ENCODE measurements at regions not wholly inside any gene's neighbourhood (a gene's known extent, or its start where the extent isn't known, plus 50 kb on each side); places are given as distances from the start of the nearest gene placed in this dataset.

- H3K27ac ChIP-seq (ENCODE audit: insufficient read depth, low read length), result no peak overlapping the region
- no peak overlapping the region for H3K9ac ChIP-seq (ENCODE audit: low read depth, low read length)
- POLR2A ChIA-PET (ENCODE audit: unreplicated experiment), result no interaction called here
- H4K20me1 ChIP-seq (ENCODE audit: insufficient read depth, low read length), result no peaks in the 10 kb centered on the region
- H3K9me3 ChIP-seq (ENCODE audit: control insufficient read depth, insufficient read depth, low read length), result no peaks in the 10 kb centered on the region
- H4K8ac ChIP-seq (ENCODE audit: low read depth in 2 of 2, low read length in 2 of 2), result no peak overlapping the region
- H3K4me2 ChIP-seq (ENCODE audit: low read depth, low read length), result no peak overlapping the region
- no peak overlapping the region for H4K91ac ChIP-seq (ENCODE audit: insufficient read depth, low read depth, low read length)
- H4K5ac ChIP-seq (ENCODE audit: low read depth, low read length), result no peak overlapping the region
- H2BK15ac ChIP-seq (ENCODE audit: low read depth, low read length), result no peak overlapping the region
- H3K9me1 ChIP-seq (ENCODE audit: insufficient read depth, low read length), result peaks cover 7% of the 10 kb centered on the region
- H2AK9ac ChIP-seq (replicated peaks; ENCODE audit: low read depth, low read length, poor library complexity), result no peak overlapping the region
- 0% methylated on average over 1 of the region's 4 CpGs; no CpG with 5 or more reads in 1 of the 2 experiments for WGBS, 2 experiments (ENCODE audit: extremely low coverage in 2 of 2, insufficient read length in 1 of 2)
- CTCF ChIA-PET, result interaction anchor here (0.6 kb wide), 6 partner anchors 31 to 436 kb away, joined by 3 to 7 read pairs (median 4); no protein-coding TSS in a partner anchor
- no peak overlapping the region for H3K18ac ChIP-seq (ENCODE audit: low read depth, low read length)
- H2BK120ac ChIP-seq (ENCODE audit: low read depth, low read length), result no peak overlapping the region
- ATAC-seq (ENCODE audit: low read depth) (peak; percentile 61), DNase-seq (peak; percentile 93)
- no peaks in the 10 kb centered on the region for H3K79me1 ChIP-seq (ENCODE audit: low read depth in 1 of 2, low read length in 2 of 2)
- 0 out of 2 replicates have a peak overlapping the region, but pooled peaks have one; percentile 0 for H3K14ac ChIP-seq (replicated peaks; ENCODE audit: low read depth, low read length)
- H3K4me3 ChIP-seq (ENCODE audit: insufficient read depth, low read depth, low read length), result no peak overlapping the region
- H2BK5ac ChIP-seq (ENCODE audit: low read depth, low read length, poor library complexity, severe bottlenecking), result peak overlapping the region; percentile 28
- in situ Hi-C loops (cut with MboI; ENCODE audit: low sequenced_read_pairs), result no loop called here
- peaks cover 4% of the 10 kb centered on the region; the same call in 1 of the 2 replicates for H3K4me1 ChIP-seq (ENCODE audit: control insufficient read depth, insufficient read depth, low read length)
- intact Hi-C loops (cut with micrococcal nuclease), result loop anchor here (2.0 kb wide), 1 partner anchor 219 kb away; the partner anchor contains the start of gene SEMA5A
- H2BK20ac ChIP-seq (ENCODE audit: low read depth, low read length), result no peak overlapping the region
- dilution Hi-C loops (cut with HindIII; ENCODE audit: low sequenced_read_pairs, unreplicated experiment), result no loop called here
- H2AFZ ChIP-seq (replicated peaks; ENCODE audit: low read length, poor library complexity), result peak overlapping the region; percentile 61
- no peak overlapping the region for H3K4ac ChIP-seq (ENCODE audit: low read depth, low read length)
- H2AK5ac ChIP-seq (ENCODE audit: low read depth, low read length), result peak overlapping the region; percentile 36; the same call in 1 of the 2 replicates
- H3K23ac ChIP-seq (ENCODE audit: low read depth, low read length), result no peak overlapping the region
- H3K27me3 ChIP-seq (ENCODE audit: control insufficient read depth, insufficient read depth, low read length), result no peaks in the 10 kb centered on the region
- H3K56ac ChIP-seq (ENCODE audit: extremely low read depth, insufficient read depth, low read length), result no peak overlapping the region
- BruUV-seq (replicated peaks), result no TSS peak
- no peaks in the 10 kb centered on the region for H3K36me3 ChIP-seq (ENCODE audit: control insufficient read depth, insufficient read depth, low read length)
- TF ChIP-seq CHD1 (IDR thresholded peaks at IDR 0.05; ENCODE audit: low read depth, low read length), result no peak
- no peak for TF ChIP-seq CEBPB (IDR thresholded peaks at IDR 0.05; ENCODE audit: low read depth, low read length)
- peak; percentile 44; the same call in 1 of the 2 replicates for TF ChIP-seq BHLHE40 (IDR thresholded peaks at IDR 0.05; ENCODE audit: low read depth, low read length)
- no peak for TF ChIP-seq MXI1 (IDR thresholded peaks at IDR 0.05; ENCODE audit: borderline replicate concordance, low read depth, low read length)
- no peak for TF ChIP-seq NFE2L2 (IDR thresholded peaks at IDR 0.05; ENCODE audit: low read depth, low read length)
- no peak for TF ChIP-seq SMC3 (IDR thresholded peaks at IDR 0.05; ENCODE audit: low read depth, low read length)
- peak; percentile 45; the same call in 1 of the 2 replicates for TF ChIP-seq FOS (IDR thresholded peaks at IDR 0.05; ENCODE audit: low read depth, low read length)
- TF ChIP-seq RCOR1 (IDR thresholded peaks at IDR 0.05; ENCODE audit: insufficient replicate concordance, low read length), result peak; percentile 92
- no peak for TF ChIP-seq CTCF (conservative IDR thresholded peaks at IDR 0.05; ENCODE audit: low read depth, low read length)
- no peak for TF ChIP-seq MAZ (IDR thresholded peaks at IDR 0.05; ENCODE audit: borderline replicate concordance, low read depth, low read length)
- TF ChIP-seq ELK1 (IDR thresholded peaks at IDR 0.05; ENCODE audit: borderline replicate concordance, low read depth, low read length), result no peak
- TF ChIP-seq POLR2A (IDR thresholded peaks at IDR 0.05; ENCODE audit: low read depth, low read length), result no peak
- no peak for TF ChIP-seq MAFK (IDR thresholded peaks at IDR 0.05; ENCODE audit: low read depth, low read length)
- TF ChIP-seq RAD21 (IDR thresholded peaks at IDR 0.05; ENCODE audit: low read length), result peak; percentile 31; the same call in 1 of the 2 replicates
- no peak for TF ChIP-seq USF2 (IDR thresholded peaks at IDR 0.05; ENCODE audit: low read depth, low read length)
Observed at GRCh38 chr5:9765419-9766140, 135.4 kb upstream of the TAS2R1 start.

Data from IMR-90 (cell line).